Breast epithelium (tissue), 3 donors: ENCODE measurements at regions not wholly inside any gene's neighbourhood (a gene's known extent, or its start where the extent isn't known, plus 50 kb on each side); places are given as distances from the start of the nearest gene placed in this dataset.

ENCODE experiments used
- CTCF ChIP-seq, 3 donors: fragments of 450-650 bp; IDR thresholded peaks; one replicate each; pipeline ENCODE4 v1.5.1; 2016 to 2017; ENCODE audit warnings: antibody characterized with exemption in 3 of 3, mild to moderate bottlenecking in 3 of 3, moderate library complexity in 3 of 3
- POLR2A ChIP-seq: fragments of 450-650 bp; IDR thresholded peaks from one replicate; pipeline ENCODE4 v1.6.1; 2016; ENCODE audit warnings: antibody characterized with exemption, mild to moderate bottlenecking, moderate library complexity

DNA sequence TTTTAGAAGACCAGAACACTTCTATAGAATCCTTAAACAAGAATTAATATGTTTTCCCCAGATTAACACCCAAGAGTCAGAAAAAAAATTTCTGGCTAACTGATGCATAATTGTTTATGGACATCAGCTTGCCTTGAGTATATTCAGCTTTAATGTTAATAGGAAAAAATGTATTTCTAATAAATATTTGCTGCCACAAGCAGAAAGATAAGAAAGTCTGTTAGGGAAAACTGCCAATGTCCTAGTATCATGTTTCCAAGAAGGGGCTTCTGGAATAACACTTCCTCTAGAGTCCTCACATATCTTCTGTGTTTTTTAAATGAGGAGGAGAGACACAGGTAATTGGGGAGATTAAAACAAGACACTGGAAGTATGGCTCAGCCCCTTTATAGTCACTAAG is 202.1 kb upstream of the TET2 start:
- TF ChIP-seq CTCF (IDR thresholded peaks at IDR 0.05), result no peak
- TF ChIP-seq POLR2A, result no peak
